ENCODE measurements at regions not wholly inside any gene's neighbourhood (a gene's known extent, or its start where the extent isn't known, plus 50 kb on each side); places are given as distances from the start of the nearest gene placed in this dataset.

- Histone ChIP-seq H3K36me3 (no peaks in the 10 kb centered on the region), H3K4me3 (no peak overlapping the region), H3K27me3 (no peaks in the 10 kb centered on the region), H3K4me1 (no peaks in the 10 kb centered on the region), H3K27ac (no peak overlapping the region), H3K9me3 (peaks cover 0 to 6% (median under 1%) of the 10 kb centered on the region in 4 donors)
- 95 to 97% (median 96%) methylated on average over 6 of the region's 6 CpGs for WGBS, 5 donors
- DNase-seq: no peak
- no peak for TF ChIP-seq POLR2A (IDR thresholded peaks at IDR 0.05)
- no peak for TF ChIP-seq POLR2AphosphoS5 (IDR thresholded peaks at IDR 0.05)
- no peak for TF ChIP-seq EP300 (IDR thresholded peaks at IDR 0.05)
- TF ChIP-seq, protein P1, sequence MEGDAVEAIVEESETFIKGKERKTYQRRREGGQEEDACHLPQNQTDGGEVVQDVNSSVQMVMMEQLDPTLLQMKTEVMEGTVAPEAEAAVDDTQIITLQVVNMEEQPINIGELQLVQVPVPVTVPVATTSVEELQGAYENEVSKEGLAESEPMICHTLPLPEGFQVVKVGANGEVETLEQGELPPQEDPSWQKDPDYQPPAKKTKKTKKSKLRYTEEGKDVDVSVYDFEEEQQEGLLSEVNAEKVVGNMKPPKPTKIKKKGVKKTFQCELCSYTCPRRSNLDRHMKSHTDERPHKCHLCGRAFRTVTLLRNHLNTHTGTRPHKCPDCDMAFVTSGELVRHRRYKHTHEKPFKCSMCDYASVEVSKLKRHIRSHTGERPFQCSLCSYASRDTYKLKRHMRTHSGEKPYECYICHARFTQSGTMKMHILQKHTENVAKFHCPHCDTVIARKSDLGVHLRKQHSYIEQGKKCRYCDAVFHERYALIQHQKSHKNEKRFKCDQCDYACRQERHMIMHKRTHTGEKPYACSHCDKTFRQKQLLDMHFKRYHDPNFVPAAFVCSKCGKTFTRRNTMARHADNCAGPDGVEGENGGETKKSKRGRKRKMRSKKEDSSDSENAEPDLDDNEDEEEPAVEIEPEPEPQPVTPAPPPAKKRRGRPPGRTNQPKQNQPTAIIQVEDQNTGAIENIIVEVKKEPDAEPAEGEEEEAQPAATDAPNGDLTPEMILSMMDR (IDR thresholded peaks at IDR 0.05): no peak
- intact Hi-C loops (cut with DNase I; ENCODE audit: low total_unique reads): no loop called here
Measured at GRCh38 chr6:3593161-3593560, 136.3 kb upstream of the SLC22A23 start.

DNA sequence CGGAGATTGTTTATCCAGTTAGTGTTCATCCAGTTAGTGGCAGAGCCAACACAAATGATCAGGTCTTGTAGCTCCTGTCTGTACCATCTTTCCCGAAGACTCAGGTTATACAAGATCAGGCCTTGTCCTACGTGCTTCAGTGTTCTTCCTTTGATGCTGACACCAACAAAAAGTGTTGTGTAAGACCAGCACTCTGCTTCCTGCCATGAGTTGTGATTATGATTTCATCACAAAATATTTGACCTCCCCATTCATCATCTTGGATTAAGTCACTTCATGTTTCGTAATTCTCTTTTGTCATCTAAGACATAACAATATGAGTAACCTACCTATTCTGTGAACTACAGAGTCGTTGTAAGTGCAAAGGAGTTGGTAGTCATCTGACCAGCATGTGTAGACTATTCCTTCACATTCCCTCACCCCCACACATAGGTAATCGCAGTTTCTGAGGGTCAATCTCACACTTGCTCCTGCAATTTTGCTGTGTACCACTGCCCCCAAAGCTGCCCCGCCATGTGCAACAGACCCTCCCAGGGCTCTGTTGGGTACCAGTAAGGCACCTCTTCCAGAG is 135.6 kb upstream of the SLC22A23 start:
- Histone ChIP-seq H3K4me3 (no peak overlapping the region), H3K36me3 (no peaks in the 10 kb centered on the region), H3K27ac (no peak overlapping the region), H3K9me3 (peaks cover 0 to 13% (median 4%) of the 10 kb centered on the region in 4 donors), H3K4me1 (no peaks in the 10 kb centered on the region), H3K27me3 (no peaks in the 10 kb centered on the region)
- 78 to 86% (median 83%) methylated on average over 7 of the region's 7 CpGs for WGBS, 5 donors
- TF ChIP-seq, protein P1 (IDR thresholded peaks at IDR 0.05): no peak
- TF ChIP-seq POLR2AphosphoS5 (IDR thresholded peaks at IDR 0.05): peak in 2 of 3 donors; percentile 8 to 64
- no peak for DNase-seq
- intact Hi-C loops (cut with DNase I; ENCODE audit: low total_unique reads): no loop called here

DNA sequence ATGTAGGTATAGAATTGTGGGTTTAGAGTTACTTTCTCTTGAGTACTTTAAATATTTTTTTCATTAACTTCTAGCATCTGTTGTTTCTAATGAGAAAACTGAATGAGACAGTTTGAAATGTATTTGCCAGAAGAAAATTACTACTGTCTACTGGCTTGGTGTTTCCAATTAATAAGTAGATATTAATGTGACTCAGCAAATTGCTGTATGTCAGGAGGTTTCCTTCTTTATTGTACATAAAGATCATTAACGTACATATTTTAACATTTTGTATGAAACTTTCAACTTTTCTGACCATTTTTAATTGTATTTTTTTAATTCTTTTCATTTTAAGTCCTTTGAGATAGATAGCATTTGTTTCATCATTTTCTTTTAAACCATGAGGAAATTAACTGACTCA is 135.1 kb upstream of the SLC22A23 start:
- H3K4me1 ChIP-seq: no peaks in the 10 kb centered on the region
- no peak for DNase-seq
- no peaks in the 10 kb centered on the region for H3K27me3 ChIP-seq
- TF ChIP-seq POLR2A (IDR thresholded peaks at IDR 0.05) (no peak), POLR2AphosphoS5 (IDR thresholded peaks at IDR 0.05) (no peak), EP300 (IDR thresholded peaks at IDR 0.05) (no peak)
- TF ChIP-seq, protein P1 (IDR thresholded peaks at IDR 0.05): no peak
- no peak overlapping the region for H3K4me3 ChIP-seq
- H3K36me3 ChIP-seq: no peaks in the 10 kb centered on the region
- H3K9me3 ChIP-seq: peaks cover 0 to 18% (median 6%) of the 10 kb centered on the region in 4 donors
- no peak overlapping the region for H3K27ac ChIP-seq
- intact Hi-C loops (cut with DNase I; ENCODE audit: low total_unique reads): no loop called here
- WGBS, 5 donors: 79 to 90% (median 87%) methylated on average over 1 of the region's 1 CpG

DNA sequence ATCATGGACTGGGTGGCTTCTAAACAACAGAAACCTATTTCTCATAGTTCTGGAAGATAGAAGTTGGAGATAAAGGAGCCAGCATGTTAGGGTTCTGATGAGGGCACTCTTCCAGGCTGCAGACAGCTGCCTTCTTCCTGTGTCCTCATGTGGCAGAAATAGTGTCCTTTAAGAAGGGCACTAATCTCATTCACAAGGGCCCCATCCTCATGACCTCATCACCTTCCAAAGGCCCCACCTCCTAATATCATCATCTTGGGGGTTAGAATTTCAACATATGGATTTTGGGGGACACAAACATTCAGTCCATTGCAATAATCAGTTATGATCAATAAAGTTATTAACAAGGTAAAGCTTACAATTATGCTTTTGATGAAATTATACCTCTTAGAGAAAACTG is 130.8 kb upstream of the SLC22A23 start:
- Histone ChIP-seq H3K4me3 (no peak overlapping the region), H3K9me3 (peaks cover 0 to 18% (median 7%) of the 10 kb centered on the region in 4 donors), H3K4me1 (no peaks in the 10 kb centered on the region), H3K27me3 (no peaks in the 10 kb centered on the region), H3K27ac (no peak overlapping the region), H3K36me3 (no peaks in the 10 kb centered on the region)
- no peak for DNase-seq
- intact Hi-C loops (cut with DNase I; ENCODE audit: low total_unique reads): no loop called here
- no peak for TF ChIP-seq POLR2A (IDR thresholded peaks at IDR 0.05)
- TF ChIP-seq EP300 (IDR thresholded peaks at IDR 0.05): no peak
- TF ChIP-seq, protein P1 (IDR thresholded peaks at IDR 0.05): no peak
- TF ChIP-seq POLR2AphosphoS5 (IDR thresholded peaks at IDR 0.05): no peak
